Neural cell (in vitro differentiated cells): ENCODE measurements at regions not wholly inside any gene's neighbourhood (a gene's known extent, or its start where the extent isn't known, plus 50 kb on each side); places are given as distances from the start of the nearest gene placed in this dataset.

Source experiments
- H2AFZ ChIP-seq: fragments of 200-600, 300-800 bp; sonication (generic), shearing (Covaris generic); 2 replicates; pipeline ENCODE4 v1.6.0; 2014; ENCODE audit warnings: low read depth, mild to moderate bottlenecking, antibody characterized with exemption, low read length, moderate library complexity
- H3F3A ChIP-seq: fragments of 200-600 bp; shearing (Covaris generic); 2 replicates; pipeline ENCODE4 v1.6.1; 2016; ENCODE audit warnings: mild to moderate bottlenecking, moderate library complexity, mixed read lengths, antibody characterized with exemption, low read length; ENCODE audit not compliant: insufficient read depth, poor library complexity, severe bottlenecking
- H3K27ac ChIP-seq: fragments of 200-600, 300-800 bp; sonication (generic), shearing (Covaris generic); 2 replicates; pipeline ENCODE4 v1.5.1; 2014; ENCODE audit warnings: mild to moderate bottlenecking, low read length, moderate library complexity
- H3K27me3 ChIP-seq: fragments of 300-800, 200-600 bp; sonication (generic), shearing (Covaris generic); 2 replicates; pipeline ENCODE4 v1.6.0; 2014; ENCODE audit warnings: mild to moderate bottlenecking, low read depth, low read length, moderate library complexity; ENCODE audit not compliant: insufficient read depth
- H3K36me3 ChIP-seq: fragments of 300-800, 200-600 bp; sonication (generic), shearing (Covaris generic); 2 replicates; pipeline ENCODE4 v1.5.1; 2014; ENCODE audit warnings: mild to moderate bottlenecking, antibody characterized with exemption, low read length, moderate library complexity; ENCODE audit not compliant: insufficient read depth
- H3K4me2 ChIP-seq: fragments of 300-800, 200-600 bp; sonication (generic), shearing (Covaris generic); 2 replicates; pipeline ENCODE4 v1.6.0; 2014; ENCODE audit warnings: mild to moderate bottlenecking, low read length
- H3K4me3 ChIP-seq: fragments of 300-800, 200-600 bp; sonication (generic), shearing (Covaris generic); 2 replicates; pipeline ENCODE4 v1.5.1; 2014; ENCODE audit warnings: mild to moderate bottlenecking, low read length, moderate library complexity
- H3K79me2 ChIP-seq: fragments of 200-600 bp; shearing (Covaris generic); replicated peaks from 2 replicates; pipeline ENCODE4 v1.6.0; 2014; ENCODE audit warnings: mild to moderate bottlenecking, low read length, moderate library complexity; ENCODE audit not compliant: insufficient read depth
- H3K9ac ChIP-seq: fragments of 300-800, 200-600 bp; sonication (generic), shearing (Covaris generic); 2 replicates; pipeline ENCODE4 v1.6.1; 2016; ENCODE audit warnings: mild to moderate bottlenecking, low read length, mixed read lengths
- H3K9me2 ChIP-seq: fragments of 200-600 bp; shearing (Covaris generic); 2 replicates; pipeline ENCODE4 v1.6.1; 2016; ENCODE audit warnings: mild to moderate bottlenecking, low read length, mixed read lengths; ENCODE audit not compliant: insufficient read depth
- H3K9me3 ChIP-seq: fragments of 200-600, 300-800 bp; sonication (generic), shearing (Covaris generic); 2 replicates; pipeline ENCODE4 v1.6.1; 2016; ENCODE audit warnings: mild to moderate bottlenecking, mixed run types, low read length, moderate library complexity, mixed read lengths
- H4K20me1 ChIP-seq: fragments of 200-600 bp; shearing (Covaris generic); 2 replicates; pipeline ENCODE4 v1.6.1; 2016; ENCODE audit warnings: mild to moderate bottlenecking, mixed run types; ENCODE audit not compliant: insufficient read depth
- EP300 ChIP-seq: fragments of 450-650 bp; conservative IDR thresholded peaks from 2 replicates; pipeline ENCODE4 v1.6.1; 2014; ENCODE audit warnings: antibody characterized with exemption, mild to moderate bottlenecking, moderate library complexity; ENCODE audit not compliant: poor library complexity, severe bottlenecking
- EZH2 ChIP-seq: fragments of 200-600, 300-800 bp; shearing (Covaris generic), sonication (generic); IDR thresholded peaks from 2 replicates; pipeline ENCODE4 v1.6.1; 2014; ENCODE audit warnings: antibody characterized with exemption, low read length, borderline replicate concordance, mild to moderate bottlenecking; ENCODE audit not compliant: insufficient read depth, poor library complexity, severe bottlenecking
- MXI1 ChIP-seq: fragments of 450-650 bp; conservative IDR thresholded peaks from 2 replicates; pipeline ENCODE4 v1.6.1; 2014; ENCODE audit warnings: antibody characterized with exemption, mild to moderate bottlenecking; ENCODE audit not compliant: poor library complexity, severe bottlenecking
- POLR2AphosphoS5 ChIP-seq: IDR thresholded peaks from 2 replicates; pipeline ENCODE4 v1.6.1; 2012
- RAD21 ChIP-seq: fragments of 450-650 bp; conservative IDR thresholded peaks from 2 replicates; pipeline ENCODE4 v1.6.1; 2014; ENCODE audit warnings: antibody characterized with exemption, mild to moderate bottlenecking, moderate library complexity
- SMC3 ChIP-seq: fragments of 450-650 bp; conservative IDR thresholded peaks from 2 replicates; pipeline ENCODE4 v1.6.1; 2014; ENCODE audit warnings: antibody characterized with exemption, mild to moderate bottlenecking, moderate library complexity; ENCODE audit not compliant: poor library complexity
- TAF1 ChIP-seq: IDR thresholded peaks from 2 replicates; pipeline ENCODE4 v1.6.1; 2012; ENCODE audit warnings: low read depth
- TF ChIP-seq, protein P1 (sequence below): IDR thresholded peaks from 2 replicates; pipeline ENCODE4 v1.6.1; 2012; ENCODE audit warnings: borderline replicate concordance
- TF ChIP-seq, protein P2 (sequence below): fragments of 450-650 bp; IDR thresholded peaks from 2 replicates; pipeline ENCODE4 v1.5.1; 2014; ENCODE audit warnings: antibody characterized with exemption, mild to moderate bottlenecking, moderate library complexity; ENCODE audit not compliant: poor library complexity, severe bottlenecking

DNA sequence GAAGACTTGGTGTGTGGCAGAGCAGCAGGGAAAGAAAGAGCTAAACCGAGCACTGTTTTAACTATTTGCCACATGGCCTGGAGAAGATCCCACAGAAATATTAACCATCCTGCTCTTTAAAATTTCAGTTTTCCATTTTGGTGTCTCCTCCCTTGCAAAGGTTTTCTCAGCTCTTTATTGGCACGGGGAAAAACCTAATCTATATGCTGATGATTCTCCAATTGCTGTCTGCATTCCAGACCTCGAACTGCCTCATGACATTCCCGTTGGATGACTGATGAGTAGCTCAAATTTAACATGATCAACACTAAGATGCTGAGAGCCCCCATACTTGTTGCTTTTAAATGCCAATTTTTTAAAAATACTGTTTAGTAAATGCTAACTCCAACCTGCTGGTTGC is 115.0 kb downstream of the EMP1 start:
- no peak overlapping the region for H3K27ac ChIP-seq
- no peak overlapping the region for H3K9ac ChIP-seq
- H3K9me2 ChIP-seq: no peaks in the 10 kb centered on the region
- H3K79me2 ChIP-seq: no peaks in the 10 kb centered on the region
- H3F3A ChIP-seq: no peaks in the 10 kb centered on the region
- H3K4me3 ChIP-seq: no peak overlapping the region
- TF ChIP-seq, protein P1, sequence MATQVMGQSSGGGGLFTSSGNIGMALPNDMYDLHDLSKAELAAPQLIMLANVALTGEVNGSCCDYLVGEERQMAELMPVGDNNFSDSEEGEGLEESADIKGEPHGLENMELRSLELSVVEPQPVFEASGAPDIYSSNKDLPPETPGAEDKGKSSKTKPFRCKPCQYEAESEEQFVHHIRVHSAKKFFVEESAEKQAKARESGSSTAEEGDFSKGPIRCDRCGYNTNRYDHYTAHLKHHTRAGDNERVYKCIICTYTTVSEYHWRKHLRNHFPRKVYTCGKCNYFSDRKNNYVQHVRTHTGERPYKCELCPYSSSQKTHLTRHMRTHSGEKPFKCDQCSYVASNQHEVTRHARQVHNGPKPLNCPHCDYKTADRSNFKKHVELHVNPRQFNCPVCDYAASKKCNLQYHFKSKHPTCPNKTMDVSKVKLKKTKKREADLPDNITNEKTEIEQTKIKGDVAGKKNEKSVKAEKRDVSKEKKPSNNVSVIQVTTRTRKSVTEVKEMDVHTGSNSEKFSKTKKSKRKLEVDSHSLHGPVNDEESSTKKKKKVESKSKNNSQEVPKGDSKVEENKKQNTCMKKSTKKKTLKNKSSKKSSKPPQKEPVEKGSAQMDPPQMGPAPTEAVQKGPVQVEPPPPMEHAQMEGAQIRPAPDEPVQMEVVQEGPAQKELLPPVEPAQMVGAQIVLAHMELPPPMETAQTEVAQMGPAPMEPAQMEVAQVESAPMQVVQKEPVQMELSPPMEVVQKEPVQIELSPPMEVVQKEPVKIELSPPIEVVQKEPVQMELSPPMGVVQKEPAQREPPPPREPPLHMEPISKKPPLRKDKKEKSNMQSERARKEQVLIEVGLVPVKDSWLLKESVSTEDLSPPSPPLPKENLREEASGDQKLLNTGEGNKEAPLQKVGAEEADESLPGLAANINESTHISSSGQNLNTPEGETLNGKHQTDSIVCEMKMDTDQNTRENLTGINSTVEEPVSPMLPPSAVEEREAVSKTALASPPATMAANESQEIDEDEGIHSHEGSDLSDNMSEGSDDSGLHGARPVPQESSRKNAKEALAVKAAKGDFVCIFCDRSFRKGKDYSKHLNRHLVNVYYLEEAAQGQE: no peak
- TF ChIP-seq SMC3 (no peak), TAF1 (no peak), POLR2AphosphoS5 (no peak), EP300 (no peak), EZH2 (no peak), RAD21 (no peak), MXI1 (no peak)
- TF ChIP-seq, protein P2, sequence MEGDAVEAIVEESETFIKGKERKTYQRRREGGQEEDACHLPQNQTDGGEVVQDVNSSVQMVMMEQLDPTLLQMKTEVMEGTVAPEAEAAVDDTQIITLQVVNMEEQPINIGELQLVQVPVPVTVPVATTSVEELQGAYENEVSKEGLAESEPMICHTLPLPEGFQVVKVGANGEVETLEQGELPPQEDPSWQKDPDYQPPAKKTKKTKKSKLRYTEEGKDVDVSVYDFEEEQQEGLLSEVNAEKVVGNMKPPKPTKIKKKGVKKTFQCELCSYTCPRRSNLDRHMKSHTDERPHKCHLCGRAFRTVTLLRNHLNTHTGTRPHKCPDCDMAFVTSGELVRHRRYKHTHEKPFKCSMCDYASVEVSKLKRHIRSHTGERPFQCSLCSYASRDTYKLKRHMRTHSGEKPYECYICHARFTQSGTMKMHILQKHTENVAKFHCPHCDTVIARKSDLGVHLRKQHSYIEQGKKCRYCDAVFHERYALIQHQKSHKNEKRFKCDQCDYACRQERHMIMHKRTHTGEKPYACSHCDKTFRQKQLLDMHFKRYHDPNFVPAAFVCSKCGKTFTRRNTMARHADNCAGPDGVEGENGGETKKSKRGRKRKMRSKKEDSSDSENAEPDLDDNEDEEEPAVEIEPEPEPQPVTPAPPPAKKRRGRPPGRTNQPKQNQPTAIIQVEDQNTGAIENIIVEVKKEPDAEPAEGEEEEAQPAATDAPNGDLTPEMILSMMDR: no peak
- no peaks in the 10 kb centered on the region for H3K36me3 ChIP-seq
- no peak overlapping the region for H3K4me2 ChIP-seq
- H2AFZ ChIP-seq: no peak overlapping the region
- no peaks in the 10 kb centered on the region for H3K27me3 ChIP-seq
- no peaks in the 10 kb centered on the region for H4K20me1 ChIP-seq
- H3K9me3 ChIP-seq: no peaks in the 10 kb centered on the region

DNA sequence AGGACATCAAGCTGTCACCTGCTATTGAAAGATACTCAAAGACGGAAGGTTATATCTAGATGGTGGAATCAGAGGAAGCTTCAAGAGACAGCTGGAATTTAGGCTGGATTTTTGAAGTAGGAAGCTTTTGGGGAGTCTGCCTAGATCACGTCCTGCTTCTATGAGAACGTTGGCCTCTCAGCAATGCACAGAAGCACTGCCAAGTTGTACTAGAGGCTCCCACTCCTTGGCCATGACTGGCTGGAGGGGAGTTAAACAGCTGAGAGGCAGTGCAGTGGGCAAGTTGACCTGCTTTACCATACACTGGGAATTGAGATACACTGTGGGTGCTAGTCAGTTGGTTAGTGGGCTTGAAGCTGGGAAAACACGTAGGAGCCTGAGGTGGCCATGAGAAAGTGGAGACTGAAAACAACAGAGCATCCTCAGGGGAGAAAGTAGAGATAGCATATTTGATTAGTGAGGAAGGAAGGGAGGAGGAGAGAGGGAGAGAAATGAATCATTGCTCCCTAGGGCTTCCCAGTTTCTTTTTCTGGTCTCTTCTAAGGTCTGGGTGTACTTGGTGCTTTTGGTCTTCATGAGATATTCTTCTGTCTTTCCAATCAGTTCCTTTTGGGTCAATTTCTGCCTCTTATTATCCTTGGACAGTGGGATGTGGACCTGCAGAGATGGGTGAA is 110.8 kb downstream of the EMP1 start:
- H3K27ac ChIP-seq: no peak overlapping the region
- H3K9ac ChIP-seq: no peak overlapping the region
- H4K20me1 ChIP-seq: no peaks in the 10 kb centered on the region
- H3K79me2 ChIP-seq: no peaks in the 10 kb centered on the region
- no peaks in the 10 kb centered on the region for H3K9me2 ChIP-seq
- no peak for TF ChIP-seq TAF1
- TF ChIP-seq SMC3: no peak
- no peak for TF ChIP-seq EP300
- no peak for TF ChIP-seq EZH2
- no peak for TF ChIP-seq POLR2AphosphoS5
- no peaks in the 10 kb centered on the region for H3F3A ChIP-seq
- H2AFZ ChIP-seq: no peak overlapping the region
- H3K9me3 ChIP-seq: no peaks in the 10 kb centered on the region
- no peak overlapping the region for H3K4me3 ChIP-seq
- no peaks in the 10 kb centered on the region for H3K27me3 ChIP-seq
- no peaks in the 10 kb centered on the region for H3K36me3 ChIP-seq
- no peak overlapping the region for H3K4me2 ChIP-seq
